DMS114 treated with DMSO at 0.1 percent for 48 hours (cell line): ENCODE measurements at regions not wholly inside any gene's neighbourhood (a gene's known extent, or its start where the extent isn't known, plus 50 kb on each side); places are given as distances from the start of the nearest gene placed in this dataset.

ENCODE experiments used
- DNase-seq: peaks from one replicate; lab custom pipeline; 2025; ENCODE audit not compliant: unreplicated experiment; lab: John Stamatoyannopoulos, UW

GRCh38 chrX:39835241-39835640, 262.5 kb downstream of the BCOR start:
- DNase-seq = no peak

GRCh38 chrX:39835776-39836175, 262.0 kb downstream of the BCOR start:
- no peak for DNase-seq

GRCh38 chrX:39836802-39837420, 260.8 kb downstream of the BCOR start:
- DNase-seq = no peak

- DNase-seq = no peak
Measured at GRCh38 chrX:39837688-39838087, 260.1 kb downstream of the BCOR start.

- DNase-seq = no peak
Measured at GRCh38 chrX:39839371-39839770, 258.4 kb downstream of the BCOR start.

- DNase-seq = no peak
Measured at GRCh38 chrX:39840133-39840532, 257.6 kb downstream of the BCOR start.

- DNase-seq = no peak
Measured at GRCh38 chrX:39840581-39841093, 257.1 kb downstream of the BCOR start.

GRCh38 chrX:39841604-39842003, 256.2 kb downstream of the BCOR start:
- no peak for DNase-seq

GRCh38 chrX:39842281-39842973, 255.3 kb downstream of the BCOR start:
- no peak for DNase-seq

GRCh38 chrX:39843318-39843717, 254.4 kb downstream of the BCOR start:
- DNase-seq = no peak

- DNase-seq = no peak
Measured at GRCh38 chrX:39845233-39845632, 252.5 kb downstream of the BCOR start.

GRCh38 chrX:39846460-39846859, 251.3 kb downstream of the BCOR start:
- DNase-seq = no peak

- DNase-seq = no peak
Measured at GRCh38 chrX:39848243-39848642, 249.5 kb downstream of the BCOR start.

GRCh38 chrX:39848900-39849299, 248.9 kb downstream of the BCOR start:
- DNase-seq = no peak

GRCh38 chrX:39850209-39850608, 247.5 kb downstream of the BCOR start:
- no peak for DNase-seq

GRCh38 chrX:39850630-39851152, 247.1 kb downstream of the BCOR start:
- no peak for DNase-seq

GRCh38 chrX:39851745-39852455, 245.9 kb downstream of the BCOR start:
- DNase-seq = no peak

GRCh38 chrX:39852491-39852890, 245.3 kb downstream of the BCOR start:
- DNase-seq = no peak

GRCh38 chrX:39853417-39854030, 244.2 kb downstream of the BCOR start:
- DNase-seq = no peak

GRCh38 chrX:39854772-39855747, 242.7 kb downstream of the BCOR start:
- no peak for DNase-seq
